Lower lobe of right lung (tissue), 2 donors: ENCODE measurements at regions not wholly inside any gene's neighbourhood (a gene's known extent, or its start where the extent isn't known, plus 50 kb on each side); places are given as distances from the start of the nearest gene placed in this dataset.

Experiments
- ATAC-seq, 2 donors: fragments of 200-7000 bp; cut with Tn5 transposase; one replicate each; pipeline ENCODE4 v1.9.1; 2020 to 2022; ENCODE audit warnings: mild to moderate bottlenecking in 2 of 2, moderate library complexity in 2 of 2
- DNase-seq: peaks from one replicate; pipeline ENCODE4 v3.0.0-alpha.2; 2020
- H3K27ac ChIP-seq: fragments of 200-600 bp; one replicate; pipeline ENCODE4 v1.8.0; 2022
- H3K27me3 ChIP-seq: fragments of 200-600 bp; one replicate; pipeline ENCODE4 v1.8.0; 2022; ENCODE audit warnings: low read depth
- H3K36me3 ChIP-seq: fragments of 200-600 bp; one replicate; pipeline ENCODE4 v1.8.0; 2022; ENCODE audit warnings: mild to moderate bottlenecking
- H3K4me1 ChIP-seq: fragments of 200-600 bp; one replicate; pipeline ENCODE4 v1.8.0; 2022
- H3K4me3 ChIP-seq: fragments of 200-600 bp; one replicate; pipeline ENCODE4 v1.8.0; 2022; ENCODE audit warnings: mild to moderate bottlenecking
- H3K9me3 ChIP-seq: fragments of 200-600 bp; one replicate; pipeline ENCODE4 v1.8.0; 2022
- CTCF ChIP-seq: fragments of 200-600 bp; IDR thresholded peaks from one replicate; pipeline ENCODE4 v1.8.0; 2022; ENCODE audit warnings: antibody characterized with exemption, mild to moderate bottlenecking
- intact Hi-C: fragments of 100-400 bp; cut with DNase I; formaldehyde crosslinking; loops from one replicate; pipeline ENCODE4 v1.11.0; 2022
- donor health status: DM: no; HTN: yes; CAD: no; lungs with severe emphysema.

GRCh38 chr14:94961386-94962165 is 191.7 kb upstream of the GSC start:
- TF ChIP-seq CTCF = no peak
- ATAC-seq (no peak), DNase-seq (no peak)
- Histone ChIP-seq H3K27ac (no peak overlapping the region), H3K27me3 (peaks cover 13% of the 10 kb centered on the region), H3K4me3 (no peak overlapping the region), H3K4me1 (no peaks in the 10 kb centered on the region), H3K36me3 (no peaks in the 10 kb centered on the region), H3K9me3 (no peaks in the 10 kb centered on the region)
- intact Hi-C loops = no loop called here

- intact Hi-C loops = no loop called here
- Histone ChIP-seq H3K27ac (no peak overlapping the region), H3K4me1 (no peaks in the 10 kb centered on the region), H3K27me3 (peaks cover 13% of the 10 kb centered on the region), H3K9me3 (no peaks in the 10 kb centered on the region), H3K4me3 (no peak overlapping the region), H3K36me3 (no peaks in the 10 kb centered on the region)
- no peak for TF ChIP-seq CTCF
- no peak for DNase-seq
- ATAC-seq = no peak
Observed at GRCh38 chr14:94960285-94961001, 190.5 kb upstream of the GSC start.

DNA sequence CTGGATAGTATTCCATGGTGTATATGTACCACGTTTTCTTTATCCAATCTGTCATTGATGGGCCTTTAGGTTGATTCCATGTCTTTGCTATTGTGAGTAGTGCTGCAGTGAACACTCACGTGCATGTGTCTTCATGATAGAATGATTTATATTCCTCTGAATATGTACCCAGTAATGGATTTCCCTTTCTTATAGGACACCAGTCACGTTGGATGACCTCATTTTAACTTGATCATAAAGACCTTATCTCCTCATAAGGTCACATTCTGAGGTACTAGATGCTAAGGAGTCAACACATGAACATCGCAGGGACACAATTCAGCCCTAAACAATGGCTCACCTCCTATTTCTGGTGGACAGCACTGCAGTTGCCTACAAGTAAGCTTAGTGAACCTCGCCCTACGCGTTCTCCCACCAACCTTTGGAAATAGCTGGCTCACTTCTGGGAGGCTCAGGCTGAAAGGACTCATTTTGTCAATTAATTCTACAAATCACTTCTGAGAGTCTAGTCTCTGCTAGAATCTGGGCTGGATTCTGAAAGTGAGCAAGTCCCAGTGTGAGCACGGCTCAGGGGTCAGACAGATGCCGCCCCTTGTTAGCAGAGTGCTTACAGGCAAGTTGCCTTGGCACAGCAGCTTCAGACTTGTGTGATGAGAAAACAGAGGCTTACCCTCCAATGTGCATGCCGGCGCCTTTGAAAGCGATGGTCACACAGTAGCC is 183.8 kb upstream of the GSC start:
- Histone ChIP-seq H3K9me3 (no peaks in the 10 kb centered on the region), H3K4me3 (no peak overlapping the region), H3K27ac (no peak overlapping the region), H3K4me1 (no peaks in the 10 kb centered on the region), H3K36me3 (no peaks in the 10 kb centered on the region), H3K27me3 (peaks cover 3% of the 10 kb centered on the region)
- no peak for TF ChIP-seq CTCF
- ATAC-seq (no peak), DNase-seq (no peak)
- intact Hi-C loops = no loop called here

DNA sequence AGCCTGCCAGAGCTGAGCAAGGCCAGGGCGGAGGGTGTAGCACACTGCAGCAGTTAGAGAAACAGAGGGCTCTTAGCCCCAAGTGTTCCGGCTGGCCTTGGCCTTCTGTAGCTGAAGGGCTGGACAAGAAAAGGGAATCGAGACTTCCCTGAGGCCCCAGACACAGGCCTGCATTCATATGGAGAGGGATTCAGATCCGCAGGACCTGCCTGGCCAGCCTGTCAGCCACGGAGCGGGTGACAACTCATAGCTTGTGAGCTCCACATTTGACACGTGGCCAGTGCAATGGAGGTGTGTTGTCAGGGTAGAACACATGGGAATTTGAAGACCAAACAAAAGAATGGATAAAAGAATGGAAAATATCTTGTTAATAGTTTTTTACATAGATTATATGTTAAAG is 182.2 kb upstream of the GSC start:
- Histone ChIP-seq H3K9me3 (no peaks in the 10 kb centered on the region), H3K27me3 (peaks cover 3% of the 10 kb centered on the region), H3K27ac (no peak overlapping the region), H3K4me1 (no peaks in the 10 kb centered on the region), H3K36me3 (no peaks in the 10 kb centered on the region), H3K4me3 (no peak overlapping the region)
- intact Hi-C loops = no loop called here
- DNase-seq = no peak
- no peak for ATAC-seq
- no peak for TF ChIP-seq CTCF

GRCh38 chr14:94946244-94946643 is 176.3 kb upstream of the GSC start:
- no peak for DNase-seq
- no peak overlapping the region for H3K27ac ChIP-seq
- ATAC-seq = no peak

More at GRCh38 chr14:94946244-94946643, 176.3 kb upstream of the GSC start:
- no peak for TF ChIP-seq CTCF
- H3K27me3 ChIP-seq = peaks cover 3% of the 10 kb centered on the region
- no peak overlapping the region for H3K4me3 ChIP-seq
- intact Hi-C loops = no loop called here
- no peaks in the 10 kb centered on the region for H3K36me3 ChIP-seq
- no peaks in the 10 kb centered on the region for H3K4me1 ChIP-seq
- H3K9me3 ChIP-seq = no peaks in the 10 kb centered on the region
